Stomach smooth muscle (tissue), 2 donors: ENCODE measurements at regions not wholly inside any gene's neighbourhood (a gene's known extent, or its start where the extent isn't known, plus 50 kb on each side); places are given as distances from the start of the nearest gene placed in this dataset.
"Not testable (repeated sequence)": the region's sequence is repeated elsewhere in the genome, so short reads cannot be mapped to it uniquely, and the experiment has no call there.

Experiments used
- H3K27ac ChIP-seq: one replicate; pipeline ENCODE4 v1.7.0; 2013; ENCODE audit warnings: mild to moderate bottlenecking, low read length, inconsistent platforms
- H3K27me3 ChIP-seq, 2 donors: one replicate each; pipeline ENCODE4 v1.7.0; 2013; ENCODE audit warnings: low read length in 2 of 2; ENCODE audit not compliant: insufficient read depth in 2 of 2, control insufficient read depth in 1 of 2
- H3K36me3 ChIP-seq, 2 donors: one replicate each; pipeline ENCODE4 v1.7.0; 2013; ENCODE audit warnings: low read length in 2 of 2; ENCODE audit not compliant: control insufficient read depth in 2 of 2, insufficient read depth in 2 of 2
- H3K4me1 ChIP-seq: one replicate; pipeline ENCODE4 v1.7.0; 2013; ENCODE audit warnings: low read length; ENCODE audit not compliant: control insufficient read depth, insufficient read depth
- H3K4me3 ChIP-seq, 2 donors: one replicate each; pipeline ENCODE4 v1.7.0; 2013; ENCODE audit warnings: low read length in 2 of 2
- H3K9ac ChIP-seq, 2 donors: one replicate each; pipeline ENCODE4 v1.7.0; 2013; ENCODE audit warnings: low read length in 2 of 2, mild to moderate bottlenecking in 1 of 2
- H3K9me3 ChIP-seq, 2 donors: one replicate each; pipeline ENCODE4 v1.7.0; 2013; ENCODE audit warnings: low read length in 2 of 2; ENCODE audit not compliant: control insufficient read depth in 2 of 2
- donor health status: healthy.
- donor health status: Pancreatic carcinoma.

DNA sequence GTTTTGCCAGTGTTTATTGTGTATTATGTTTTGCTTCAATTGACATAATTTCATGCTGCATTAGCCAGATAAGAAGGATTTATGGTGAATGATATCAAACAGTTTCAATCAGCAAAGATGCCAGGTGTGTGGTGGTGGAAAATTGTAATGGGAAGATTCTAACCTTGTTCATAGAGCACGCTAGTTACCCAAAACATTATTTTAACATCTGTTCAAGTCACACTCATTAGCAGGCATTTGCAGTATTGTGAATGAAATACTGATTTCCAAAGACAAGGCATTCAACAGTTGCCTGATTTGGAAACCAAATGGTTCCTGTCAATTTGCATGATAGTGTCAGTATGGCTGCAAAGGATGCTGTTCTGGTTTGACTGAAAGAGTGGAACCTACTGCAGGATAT lies 129.7 kb downstream of the EPC1 start:
- Histone ChIP-seq H3K36me3 (no peaks in the 10 kb centered on the region), H3K4me1 (no peaks in the 10 kb centered on the region), H3K4me3 (no peak overlapping the region), H3K27me3 (no peaks in the 10 kb centered on the region), H3K9me3 (no peaks in the 10 kb centered on the region), H3K27ac (no peak overlapping the region), H3K9ac (no peak overlapping the region)

DNA sequence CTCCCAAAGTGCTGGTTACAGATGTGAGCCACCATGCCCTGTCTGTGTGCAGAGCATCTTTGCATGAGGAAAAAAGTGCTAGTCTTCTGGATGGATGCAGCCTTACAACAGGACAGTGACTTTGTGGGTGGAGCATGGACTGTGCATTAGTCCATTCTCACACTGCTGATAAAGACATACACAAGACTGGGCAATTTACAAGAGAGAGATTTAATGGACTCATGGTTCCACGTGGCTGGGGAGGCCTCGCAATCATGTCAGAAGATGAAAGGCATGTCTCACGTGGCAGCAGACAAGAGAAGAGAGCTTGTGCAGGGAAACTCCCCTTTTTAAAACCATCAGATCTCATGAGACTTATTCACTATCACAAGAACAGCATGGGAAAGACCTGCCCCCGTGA lies 133.1 kb downstream of the EPC1 start:
- not testable (repeated sequence) for H3K9me3 ChIP-seq, H3K36me3 ChIP-seq, H3K4me3 ChIP-seq, H3K9ac ChIP-seq, H3K27ac ChIP-seq, H3K27me3 ChIP-seq, H3K4me1 ChIP-seq

DNA sequence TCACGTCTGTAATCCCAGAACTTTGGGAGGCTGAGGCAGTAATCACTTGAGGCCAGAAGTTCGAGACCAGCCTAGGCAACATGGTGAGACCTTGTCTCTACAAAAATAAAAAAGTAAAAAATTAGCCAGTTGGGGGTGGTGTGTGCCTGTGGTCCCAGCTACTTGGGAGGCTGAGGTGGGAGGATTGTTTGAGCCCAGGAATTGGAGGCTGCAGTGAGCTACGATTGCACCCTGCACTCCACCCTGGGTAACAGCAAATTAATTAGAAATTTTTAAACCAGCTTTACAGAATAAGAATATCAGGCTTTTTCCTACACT lies 136.0 kb downstream of the EPC1 start:
- Histone ChIP-seq H3K27me3 (no peaks in the 10 kb centered on the region), H3K27ac (no peak overlapping the region), H3K9ac (no peak overlapping the region), H3K4me3 (no peak overlapping the region), H3K4me1 (no peaks in the 10 kb centered on the region), H3K36me3 (no peaks in the 10 kb centered on the region), H3K9me3 (no peaks in the 10 kb centered on the region)

DNA sequence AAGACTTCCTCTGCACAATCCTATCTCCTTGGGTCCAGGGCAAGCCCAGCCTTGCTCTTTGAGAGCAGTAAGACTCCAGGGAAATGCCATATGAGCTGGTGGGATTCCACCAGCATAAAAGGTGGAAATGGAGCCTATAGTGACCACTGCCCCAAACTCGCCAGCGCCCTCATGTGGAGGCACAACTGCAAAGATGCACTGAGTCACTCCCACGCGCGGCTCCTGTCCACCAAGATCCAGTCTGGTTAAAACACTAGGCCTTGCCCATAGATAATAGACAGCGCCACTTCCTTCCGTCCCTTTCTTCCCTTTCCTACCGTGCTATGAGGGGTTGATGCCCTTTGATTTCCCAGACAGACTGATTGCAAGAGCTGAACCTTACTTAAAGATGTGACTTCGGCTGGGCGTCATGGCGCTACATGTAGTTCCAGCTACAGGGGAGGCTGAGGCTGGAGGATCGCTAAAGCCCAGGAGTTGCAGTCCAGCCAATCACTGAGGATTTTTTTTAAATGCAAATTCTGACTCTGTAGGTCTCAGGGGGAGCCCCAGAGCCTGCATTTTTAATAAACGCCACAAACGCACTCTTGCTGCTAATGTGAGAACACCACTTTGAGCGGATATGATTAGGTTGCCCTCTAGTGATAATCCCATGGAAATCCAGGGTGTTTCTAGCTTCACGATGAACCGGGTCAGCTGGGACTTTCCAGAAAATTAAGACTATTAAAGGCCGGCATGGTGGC lies 136.5 kb downstream of the EPC1 start:
- Histone ChIP-seq H3K9me3 (no peaks in the 10 kb centered on the region), H3K27me3 (no peaks in the 10 kb centered on the region), H3K9ac (no peak overlapping the region), H3K4me1 (no peaks in the 10 kb centered on the region), H3K36me3 (no peaks in the 10 kb centered on the region), H3K4me3 (no peak overlapping the region), H3K27ac (no peak overlapping the region)

DNA sequence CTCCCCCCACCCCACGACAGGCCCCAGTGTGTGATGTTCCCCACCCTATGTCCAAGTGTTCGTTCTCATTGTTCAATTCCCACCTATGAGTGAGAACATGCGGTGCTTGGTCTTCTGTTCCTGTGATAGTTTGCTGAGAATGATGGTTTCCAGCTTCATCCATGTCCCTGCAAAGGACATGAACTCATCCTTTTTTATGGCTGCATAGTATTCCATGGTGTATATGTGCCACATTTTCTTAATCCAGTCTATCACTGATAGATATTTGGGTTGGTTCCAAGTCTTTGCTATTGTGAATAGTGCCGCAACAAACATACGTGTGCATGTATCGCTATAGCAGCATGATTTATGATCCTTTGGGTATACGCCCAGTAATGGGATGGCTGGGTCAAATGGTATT lies 139.0 kb downstream of the EPC1 start:
- not testable (repeated sequence) for H3K27me3 ChIP-seq, H3K4me3 ChIP-seq, H3K9me3 ChIP-seq, H3K9ac ChIP-seq, H3K36me3 ChIP-seq, H3K27ac ChIP-seq, H3K4me1 ChIP-seq

DNA sequence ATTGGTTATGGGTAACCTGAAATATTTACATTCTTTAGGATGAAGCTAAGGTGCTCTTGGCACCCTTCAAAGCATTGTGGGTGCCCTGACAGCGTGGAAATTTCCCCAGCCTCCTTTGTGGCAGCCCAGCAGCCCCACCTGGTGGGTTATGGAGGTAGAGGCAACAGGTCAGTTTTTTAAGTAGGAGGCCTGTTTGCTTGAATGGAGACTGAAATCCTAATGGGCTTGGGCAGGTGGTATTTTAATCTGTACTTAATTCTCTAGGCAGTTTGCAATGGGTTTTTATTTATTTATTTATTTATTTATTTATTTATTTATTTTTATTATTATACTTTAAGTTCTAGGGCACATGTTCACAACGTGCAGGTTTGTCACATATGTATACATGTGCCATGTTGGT lies 139.4 kb downstream of the EPC1 start:
- Histone ChIP-seq H3K9ac (no peak overlapping the region), H3K27ac (no peak overlapping the region), H3K27me3 (no peaks in the 10 kb centered on the region), H3K9me3 (peaks cover 0 to 2% of the 10 kb centered on the region in 2 donors), H3K36me3 (no peaks in the 10 kb centered on the region), H3K4me3 (no peak overlapping the region), H3K4me1 (no peaks in the 10 kb centered on the region)

DNA sequence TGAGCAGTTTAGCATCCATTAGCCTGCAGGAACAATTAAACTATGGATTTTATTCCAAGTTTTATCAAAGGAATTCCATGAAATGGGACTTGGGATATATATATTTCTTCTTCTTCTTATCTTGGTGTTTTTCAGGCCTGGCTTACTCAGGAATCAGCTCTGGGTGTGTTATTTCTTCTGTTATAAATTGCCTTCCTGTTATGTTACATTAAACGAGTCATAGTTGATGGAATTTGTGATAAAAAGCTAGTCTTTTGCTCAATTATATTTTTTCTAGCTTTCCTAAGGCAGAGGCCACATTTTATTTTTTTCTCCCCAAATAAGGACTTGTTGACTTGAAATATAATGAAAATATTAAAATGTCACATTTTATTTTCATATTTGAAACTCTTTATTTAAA lies 141.3 kb downstream of the EPC1 start:
- Histone ChIP-seq H3K27me3 (no peaks in the 10 kb centered on the region), H3K4me1 (no peaks in the 10 kb centered on the region), H3K9me3 (peaks cover 0 to 2% of the 10 kb centered on the region in 2 donors), H3K9ac (no peak overlapping the region), H3K4me3 (no peak overlapping the region), H3K27ac (no peak overlapping the region), H3K36me3 (no peaks in the 10 kb centered on the region)

DNA sequence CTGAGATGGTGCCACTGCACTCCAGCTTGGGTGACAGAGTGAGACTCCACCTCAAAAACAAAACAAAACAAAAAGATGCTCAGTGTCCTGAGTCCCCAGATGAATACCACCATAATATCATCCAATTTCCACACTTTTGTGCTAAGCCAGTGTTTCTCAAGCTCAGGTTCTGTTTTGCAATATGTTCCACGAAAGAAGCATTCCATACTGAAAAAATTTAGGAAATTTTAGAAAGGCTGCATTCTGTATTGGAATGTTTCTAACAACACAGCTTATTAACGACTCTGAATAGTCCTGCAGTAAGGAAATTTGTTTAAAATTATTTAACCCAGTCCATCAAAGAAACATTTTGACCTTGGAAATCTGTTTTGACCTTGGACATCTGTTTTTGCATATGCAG lies 142.4 kb downstream of the EPC1 start:
- Histone ChIP-seq H3K4me1 (no peaks in the 10 kb centered on the region), H3K36me3 (no peaks in the 10 kb centered on the region), H3K9ac (no peak overlapping the region), H3K27ac (no peak overlapping the region), H3K27me3 (no peaks in the 10 kb centered on the region), H3K9me3 (peaks cover 0 to 2% of the 10 kb centered on the region in 2 donors), H3K4me3 (no peak overlapping the region)

DNA sequence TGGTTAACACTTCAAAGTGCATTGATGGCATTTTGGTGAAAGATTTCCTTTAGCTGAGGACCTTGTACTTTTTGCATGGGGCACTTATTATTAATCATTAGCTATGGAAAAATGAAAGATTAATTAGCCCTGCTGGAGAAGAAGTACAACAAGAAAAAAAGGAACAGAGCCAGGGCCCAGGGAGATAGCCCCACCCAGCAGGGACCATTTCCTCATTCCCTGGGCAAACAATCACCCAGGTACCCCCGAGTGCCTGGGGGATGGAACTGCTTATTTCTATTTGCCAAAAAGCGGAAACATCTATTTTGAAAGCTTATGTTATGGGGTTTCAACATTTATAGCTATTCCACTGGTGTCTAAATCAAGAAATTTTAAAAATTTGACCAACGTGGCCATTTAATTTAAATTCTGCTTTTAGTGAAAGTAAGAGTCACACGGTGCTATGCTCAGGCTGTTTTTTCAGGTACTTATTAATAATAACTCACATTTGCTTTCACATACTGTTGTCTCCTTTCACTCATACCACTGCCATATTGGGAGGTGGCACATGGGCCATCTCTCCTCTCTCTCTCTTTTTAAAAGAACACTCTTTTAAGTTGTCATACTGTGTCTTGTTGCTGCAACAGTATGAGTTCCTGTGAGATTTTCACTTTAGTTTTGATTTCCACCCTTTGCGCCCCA lies 143.6 kb upstream of the KIF5B start:
- H3K27ac ChIP-seq: no peak overlapping the region
- peaks cover 0 to 2% of the 10 kb centered on the region in 2 donors for H3K9me3 ChIP-seq
- H3K4me3 ChIP-seq: no peak overlapping the region
- no peaks in the 10 kb centered on the region for H3K4me1 ChIP-seq
- no peaks in the 10 kb centered on the region for H3K36me3 ChIP-seq
- no peaks in the 10 kb centered on the region for H3K27me3 ChIP-seq
- H3K9ac ChIP-seq: no peak overlapping the region

DNA sequence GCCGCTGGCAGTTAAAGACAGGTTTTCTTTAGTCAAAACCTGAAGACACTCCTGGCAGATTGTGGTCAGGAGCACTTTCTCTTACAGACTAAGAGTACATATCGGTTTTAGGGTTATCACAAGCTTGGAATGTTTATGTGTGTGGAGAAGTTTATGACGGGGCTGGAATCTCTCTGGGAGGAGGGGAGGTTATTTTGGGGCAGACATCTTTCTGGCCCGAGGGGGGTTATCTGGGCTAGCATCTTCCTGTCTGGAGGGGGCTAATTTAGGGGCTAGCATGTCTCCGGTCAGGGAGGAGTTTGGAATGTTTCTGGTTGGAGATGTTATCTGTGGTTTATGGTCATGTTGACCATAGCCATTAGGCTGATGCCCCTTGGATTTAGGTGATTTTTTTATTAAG lies 141.2 kb upstream of the KIF5B start:
- no peaks in the 10 kb centered on the region for H3K27me3 ChIP-seq
- H3K27ac ChIP-seq: no peak overlapping the region
- no peaks in the 10 kb centered on the region for H3K4me1 ChIP-seq

DNA sequence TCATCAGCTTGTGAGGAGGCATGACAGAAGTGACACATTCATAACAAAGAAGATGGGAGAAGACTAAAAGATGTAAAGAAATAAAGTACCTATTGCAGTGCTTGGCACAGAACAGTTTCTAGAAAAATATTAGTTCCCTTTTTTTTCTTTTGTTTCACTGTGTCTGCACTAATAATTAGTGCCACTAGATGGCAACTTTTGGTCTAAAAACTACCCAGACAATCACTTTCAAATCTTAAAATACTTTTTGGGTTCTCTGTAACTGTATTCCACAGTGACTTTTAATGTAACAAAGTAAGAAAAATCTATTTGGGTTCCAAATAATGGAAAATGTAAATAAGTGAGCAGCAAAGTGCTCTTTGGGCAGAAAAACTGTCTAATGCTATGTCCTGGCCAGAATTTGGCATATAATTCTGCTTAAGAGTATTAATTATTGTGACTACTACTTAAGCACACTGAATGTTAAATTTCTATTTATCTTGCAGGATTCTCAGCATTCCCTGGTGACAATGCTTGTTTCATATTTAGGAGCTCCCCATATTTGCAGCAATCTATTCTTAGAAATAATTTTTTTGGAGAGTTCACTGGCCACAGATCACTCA lies 134.8 kb upstream of the KIF5B start:
- Histone ChIP-seq H3K9ac (no peak overlapping the region), H3K27ac (no peak overlapping the region), H3K4me3 (no peak overlapping the region), H3K36me3 (no peaks in the 10 kb centered on the region), H3K4me1 (no peaks in the 10 kb centered on the region), H3K9me3 (no peaks in the 10 kb centered on the region), H3K27me3 (no peaks in the 10 kb centered on the region)

More for the DNA sequence above, 141.2 kb upstream of the KIF5B start:
- Histone ChIP-seq H3K9ac (no peak overlapping the region), H3K9me3 (no peaks in the 10 kb centered on the region), H3K4me3 (no peak overlapping the region), H3K36me3 (no peaks in the 10 kb centered on the region)
